GM12878 (cell line): ENCODE measurements at regions not wholly inside any gene's neighbourhood (a gene's known extent, or its start where the extent isn't known, plus 50 kb on each side); places are given as distances from the start of the nearest gene placed in this dataset.

Source experiments
- BRCA1 ChIP-seq: IDR thresholded peaks from 2 replicates; pipeline ENCODE4 v1.6.1; 2011; ENCODE audit warnings: low read depth, low read length, improper control_type of control experiment
- CTCF ChIP-seq, 3 experiments: IDR thresholded peaks in 2 of 3; conservative IDR thresholded peaks in 1 of 3; 2 replicates each; pipeline ENCODE4 v1.5.1; 2011; ENCODE audit warnings: low read depth in 3 of 3, low read length in 3 of 3, mild to moderate bottlenecking in 3 of 3, control low read depth in 2 of 3, moderate library complexity in 2 of 3, inconsistent platforms in 1 of 3, mixed read lengths in 1 of 3; ENCODE audit not compliant: control insufficient read depth in 2 of 3, insufficient read depth in 1 of 3; ENCODE audit errors: extremely low read depth in 1 of 3
- E4F1 ChIP-seq: fragments of 450-650 bp; IDR thresholded peaks from 2 replicates; pipeline ENCODE4 v1.6.1; 2018; ENCODE audit warnings: borderline replicate concordance, mild to moderate bottlenecking; ENCODE audit not compliant: partially characterized antibody
- EP300 ChIP-seq, 2 experiments: fragments of 150-350 bp in 1 of 2; IDR thresholded peaks; 2 replicates each; pipeline ENCODE4 v1.6.1; 2011 to 2012; ENCODE audit warnings: low read depth in 2 of 2, low read length in 2 of 2, borderline replicate concordance in 1 of 2, improper control_type of control experiment in 1 of 2, inconsistent platforms in 1 of 2; ENCODE audit not compliant: control insufficient read depth in 1 of 2
- NFXL1 ChIP-seq: fragments of 450-650 bp; IDR thresholded peaks from 2 replicates; pipeline ENCODE4 v1.6.1; 2017; ENCODE audit warnings: antibody characterized with exemption, mild to moderate bottlenecking, borderline replicate concordance
- NR2C2 ChIP-seq: IDR thresholded peaks from 2 replicates; pipeline ENCODE4 v1.6.1; 2011; ENCODE audit warnings: borderline replicate concordance, low read depth; ENCODE audit not compliant: control insufficient read depth, insufficient read length
- POLR2AphosphoS5 ChIP-seq: IDR thresholded peaks from 2 replicates; pipeline ENCODE4 v1.6.1; 2011; ENCODE audit warnings: mild to moderate bottlenecking, low read length, inconsistent platforms
- RFX5 ChIP-seq: IDR thresholded peaks from 2 replicates; pipeline ENCODE4 v1.6.1; 2011; ENCODE audit warnings: low read depth, low read length, improper control_type of control experiment
- SPI1 ChIP-seq: IDR thresholded peaks from 2 replicates; pipeline ENCODE4 v1.6.1; 2011; ENCODE audit warnings: low read depth, mild to moderate bottlenecking, low read length, moderate library complexity, borderline replicate concordance; ENCODE audit not compliant: insufficient read depth
- SRF ChIP-seq, 2 experiments: IDR thresholded peaks; 2 replicates each; pipeline ENCODE4 v1.6.1; 2011; ENCODE audit warnings: low read depth in 2 of 2, low read length in 2 of 2, mild to moderate bottlenecking in 1 of 2, moderate library complexity in 1 of 2
- TCF3 ChIP-seq: IDR thresholded peaks from 2 replicates; pipeline ENCODE4 v1.6.1; 2012; ENCODE audit warnings: low read depth, mild to moderate bottlenecking, low read length, borderline replicate concordance; ENCODE audit not compliant: insufficient read depth
- ZBTB33 ChIP-seq: fragments of 450-650 bp; IDR thresholded peaks from 2 replicates; pipeline ENCODE4 v1.6.1; 2017; ENCODE audit warnings: mild to moderate bottlenecking
- ZNF274 ChIP-seq: IDR thresholded peaks from one replicate; pipeline ENCODE4 v1.8.0; 2011; ENCODE audit not compliant: insufficient read length, insufficient read depth
- ZNF384 ChIP-seq: IDR thresholded peaks from 2 replicates; pipeline ENCODE4 v1.6.1; 2012; ENCODE audit warnings: low read depth, mild to moderate bottlenecking, low read length, improper control_type of control experiment, borderline replicate concordance

GRCh38 chr2:171217330-171217729, 56.6 kb upstream of the TLK1 start:
- TF ChIP-seq TCF3 = no peak
- no peak for TF ChIP-seq ZNF384
- TF ChIP-seq CTCF (IDR thresholded peaks at IDR 0.05 in 2 of 3, conservative IDR thresholded peaks at IDR 0.05 in 1 of 3; ENCODE audit: control insufficient read depth in 2 of 3, extremely low read depth in 1 of 3, insufficient read depth in 1 of 3, low read depth in 3 of 3, low read length in 3 of 3) = no peak
- no peak for TF ChIP-seq NR2C2
- TF ChIP-seq EP300 (IDR thresholded peaks at IDR 0.05; ENCODE audit: borderline replicate concordance in 1 of 2, control insufficient read depth in 1 of 2, low read depth in 2 of 2, low read length in 2 of 2) = no peak
- TF ChIP-seq BRCA1 = no peak
- no peak for TF ChIP-seq SRF (IDR thresholded peaks at IDR 0.05; ENCODE audit: low read depth in 2 of 2, low read length in 2 of 2)
- no peak for TF ChIP-seq SPI1
- TF ChIP-seq ZNF274 = no peak
- no peak for TF ChIP-seq NFXL1
- no peak for TF ChIP-seq POLR2AphosphoS5
- no peak for TF ChIP-seq RFX5
- TF ChIP-seq E4F1 = no peak
- no peak for TF ChIP-seq ZBTB33
